MM.1S (cell line): ENCODE measurements at regions not wholly inside any gene's neighbourhood (a gene's known extent, or its start where the extent isn't known, plus 50 kb on each side); places are given as distances from the start of the nearest gene placed in this dataset.

ENCODE experiments used
- EZH2 ChIP-seq: fragments of 300-600 bp; sonication (generic); optimal IDR thresholded peaks from 2 replicates; pipeline ENCODE3; 2017; ENCODE audit warnings: low read depth, mild to moderate bottlenecking, antibody characterized with exemption, low read length, mixed read lengths
- EZH2phosphoT487 ChIP-seq: fragments of 300-600 bp; sonication (generic); IDR thresholded peaks from 2 replicates; pipeline ENCODE4 v1.6.1; 2018; ENCODE audit warnings: antibody characterized with exemption, low read length
- TF ChIP-seq, protein P1 (sequence below): fragments of 300-600 bp; sonication (generic); IDR thresholded peaks from 2 replicates; pipeline ENCODE4 v1.5.1; 2016; ENCODE audit warnings: antibody characterized with exemption, low read length, mixed read lengths

DNA sequence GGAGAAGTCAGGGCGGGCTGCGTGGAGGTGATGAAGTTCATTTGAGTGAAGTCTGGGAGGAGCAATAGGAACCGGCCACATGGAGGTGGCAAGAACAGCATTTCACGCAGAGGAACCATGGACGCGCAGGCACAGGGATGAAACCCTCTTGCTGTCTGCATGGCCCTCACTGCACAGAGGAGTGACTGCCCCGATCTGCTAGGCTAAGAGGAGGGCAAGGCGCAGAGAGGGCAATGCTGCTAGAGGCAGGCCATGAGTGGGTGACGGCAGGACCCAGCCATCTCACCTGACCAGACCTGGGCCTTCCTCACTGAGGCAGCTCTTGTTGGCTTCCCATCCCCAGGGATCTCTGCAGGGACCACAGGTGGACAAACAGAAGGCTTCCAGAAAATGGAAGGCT lies 90.3 kb downstream of the BARX1 start:
- TF ChIP-seq, protein P1, sequence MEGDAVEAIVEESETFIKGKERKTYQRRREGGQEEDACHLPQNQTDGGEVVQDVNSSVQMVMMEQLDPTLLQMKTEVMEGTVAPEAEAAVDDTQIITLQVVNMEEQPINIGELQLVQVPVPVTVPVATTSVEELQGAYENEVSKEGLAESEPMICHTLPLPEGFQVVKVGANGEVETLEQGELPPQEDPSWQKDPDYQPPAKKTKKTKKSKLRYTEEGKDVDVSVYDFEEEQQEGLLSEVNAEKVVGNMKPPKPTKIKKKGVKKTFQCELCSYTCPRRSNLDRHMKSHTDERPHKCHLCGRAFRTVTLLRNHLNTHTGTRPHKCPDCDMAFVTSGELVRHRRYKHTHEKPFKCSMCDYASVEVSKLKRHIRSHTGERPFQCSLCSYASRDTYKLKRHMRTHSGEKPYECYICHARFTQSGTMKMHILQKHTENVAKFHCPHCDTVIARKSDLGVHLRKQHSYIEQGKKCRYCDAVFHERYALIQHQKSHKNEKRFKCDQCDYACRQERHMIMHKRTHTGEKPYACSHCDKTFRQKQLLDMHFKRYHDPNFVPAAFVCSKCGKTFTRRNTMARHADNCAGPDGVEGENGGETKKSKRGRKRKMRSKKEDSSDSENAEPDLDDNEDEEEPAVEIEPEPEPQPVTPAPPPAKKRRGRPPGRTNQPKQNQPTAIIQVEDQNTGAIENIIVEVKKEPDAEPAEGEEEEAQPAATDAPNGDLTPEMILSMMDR, result no peak
- TF ChIP-seq EZH2, result no peak
- TF ChIP-seq EZH2phosphoT487, result no peak
